Right atrium auricular region (tissue), 2 donors: ENCODE measurements at regions not wholly inside any gene's neighbourhood (a gene's known extent, or its start where the extent isn't known, plus 50 kb on each side); places are given as distances from the start of the nearest gene placed in this dataset.

Experiments
- DNase-seq: peaks from one replicate; pipeline ENCODE4 v3.0.0-alpha.2; 2019; ENCODE audit warnings: low spot score
- H3K27ac ChIP-seq, 2 donors: fragments of 200-600 bp; sonication (generic); 1 replicate in 1 of 2; 2 replicates in 1 of 2; pipeline ENCODE4 v1.5.1; 2016 to 2019
- H3K27me3 ChIP-seq, 2 donors: fragments of 200-600 bp; sonication (generic); one replicate each; pipeline versions ENCODE4 v1.5.1 to v1.6.0; 2017 to 2019
- H3K36me3 ChIP-seq: fragments of 200-600 bp; sonication (generic); one replicate; pipeline ENCODE4 v1.5.1; 2016
- H3K4me1 ChIP-seq, 2 donors: fragments of 200-600 bp; sonication (generic); one replicate each; pipeline versions ENCODE4 v1.5.1 to v1.6.0; 2017 to 2019
- H3K4me3 ChIP-seq, 2 donors: fragments of 200-600 bp; sonication (generic); 1 replicate in 1 of 2; 2 replicates in 1 of 2; pipeline ENCODE4 v1.5.1; 2017 to 2019; ENCODE audit warnings: mild to moderate bottlenecking in 1 of 2, moderate library complexity in 1 of 2
- H3K9me3 ChIP-seq, 2 donors: fragments of 200-600 bp; sonication (generic); one replicate each; pipeline ENCODE4 v1.5.1; 2019
- TF ChIP-seq, protein P1 (sequence below), 2 donors: fragments of 200-600 bp; sonication (generic); IDR thresholded peaks; one replicate each; pipeline ENCODE4 v1.5.1; 2019; ENCODE audit warnings: antibody characterized with exemption in 2 of 2

DNA sequence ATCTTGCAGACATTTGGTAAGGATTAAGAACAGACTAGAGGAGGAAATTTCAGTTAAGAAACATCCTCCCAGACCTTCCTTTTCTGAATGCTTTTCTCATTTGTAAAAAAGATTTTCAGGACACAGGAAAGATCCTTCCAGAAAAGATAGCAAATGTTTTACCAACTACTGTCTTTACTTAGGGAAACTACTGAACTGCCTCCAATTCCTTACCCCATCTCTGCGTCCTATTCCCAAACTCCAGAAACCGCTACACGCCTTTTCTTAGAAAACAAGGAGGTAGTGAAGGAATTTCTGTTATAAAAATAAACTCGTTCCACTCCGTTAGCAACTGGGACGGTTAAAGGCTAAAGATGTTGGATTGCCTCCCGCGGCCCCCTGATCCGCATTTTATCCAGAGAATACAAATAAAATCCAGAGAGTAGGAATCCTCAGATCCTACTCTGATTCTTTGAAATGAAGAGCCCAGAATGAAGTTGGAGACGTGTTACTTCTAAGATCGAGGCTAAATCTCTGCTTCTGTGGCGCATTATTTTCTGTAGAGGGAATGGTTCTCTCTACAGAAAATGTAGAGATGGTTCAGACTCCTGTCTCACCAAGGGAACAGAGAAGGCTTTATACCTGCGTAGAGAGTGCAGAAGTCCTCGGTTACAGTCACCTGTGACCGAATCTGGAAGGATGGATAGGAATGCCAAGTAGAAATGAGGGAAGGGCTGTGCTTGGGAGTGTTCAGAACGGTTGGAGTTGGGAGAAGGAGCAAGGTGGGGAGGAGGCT lies 133.0 kb downstream of the GPX5 start:
- H3K4me3 ChIP-seq = peak overlapping the region; percentile 30 to 42
- peaks cover 0 to 3% of the 10 kb centered on the region in 2 donors for H3K4me1 ChIP-seq
- no peaks in the 10 kb centered on the region for H3K27me3 ChIP-seq
- no peak overlapping the region for H3K27ac ChIP-seq
- H3K36me3 ChIP-seq = no peaks in the 10 kb centered on the region
- TF ChIP-seq, protein P1, sequence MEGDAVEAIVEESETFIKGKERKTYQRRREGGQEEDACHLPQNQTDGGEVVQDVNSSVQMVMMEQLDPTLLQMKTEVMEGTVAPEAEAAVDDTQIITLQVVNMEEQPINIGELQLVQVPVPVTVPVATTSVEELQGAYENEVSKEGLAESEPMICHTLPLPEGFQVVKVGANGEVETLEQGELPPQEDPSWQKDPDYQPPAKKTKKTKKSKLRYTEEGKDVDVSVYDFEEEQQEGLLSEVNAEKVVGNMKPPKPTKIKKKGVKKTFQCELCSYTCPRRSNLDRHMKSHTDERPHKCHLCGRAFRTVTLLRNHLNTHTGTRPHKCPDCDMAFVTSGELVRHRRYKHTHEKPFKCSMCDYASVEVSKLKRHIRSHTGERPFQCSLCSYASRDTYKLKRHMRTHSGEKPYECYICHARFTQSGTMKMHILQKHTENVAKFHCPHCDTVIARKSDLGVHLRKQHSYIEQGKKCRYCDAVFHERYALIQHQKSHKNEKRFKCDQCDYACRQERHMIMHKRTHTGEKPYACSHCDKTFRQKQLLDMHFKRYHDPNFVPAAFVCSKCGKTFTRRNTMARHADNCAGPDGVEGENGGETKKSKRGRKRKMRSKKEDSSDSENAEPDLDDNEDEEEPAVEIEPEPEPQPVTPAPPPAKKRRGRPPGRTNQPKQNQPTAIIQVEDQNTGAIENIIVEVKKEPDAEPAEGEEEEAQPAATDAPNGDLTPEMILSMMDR (IDR thresholded peaks at IDR 0.05) = no peak
- H3K9me3 ChIP-seq = no peaks in the 10 kb centered on the region
- no peak for DNase-seq

DNA sequence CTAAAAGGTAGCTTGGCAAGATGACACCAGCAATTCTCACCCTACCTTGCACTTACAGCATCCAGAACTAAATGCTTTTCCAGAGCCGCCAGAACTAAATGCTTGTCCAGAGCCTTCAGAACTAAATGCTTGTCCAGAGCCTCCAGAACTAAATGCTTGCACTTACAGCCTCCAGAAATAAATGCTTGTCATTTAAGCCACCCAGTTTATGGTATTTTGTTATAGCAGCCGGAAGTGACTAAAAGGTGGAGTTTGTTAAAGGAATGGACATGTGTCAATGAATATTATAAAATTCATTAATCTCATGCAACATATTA lies 133.5 kb downstream of the GPX5 start:
- Histone ChIP-seq H3K27me3 (no peaks in the 10 kb centered on the region), H3K9me3 (no peaks in the 10 kb centered on the region), H3K4me3 (peak overlapping the region; percentile 30 to 42), H3K4me1 (peaks cover 0 to 3% of the 10 kb centered on the region in 2 donors), H3K27ac (no peak overlapping the region), H3K36me3 (no peaks in the 10 kb centered on the region)
- TF ChIP-seq, protein P1 (IDR thresholded peaks at IDR 0.05) = no peak
- DNase-seq = no peak

DNA sequence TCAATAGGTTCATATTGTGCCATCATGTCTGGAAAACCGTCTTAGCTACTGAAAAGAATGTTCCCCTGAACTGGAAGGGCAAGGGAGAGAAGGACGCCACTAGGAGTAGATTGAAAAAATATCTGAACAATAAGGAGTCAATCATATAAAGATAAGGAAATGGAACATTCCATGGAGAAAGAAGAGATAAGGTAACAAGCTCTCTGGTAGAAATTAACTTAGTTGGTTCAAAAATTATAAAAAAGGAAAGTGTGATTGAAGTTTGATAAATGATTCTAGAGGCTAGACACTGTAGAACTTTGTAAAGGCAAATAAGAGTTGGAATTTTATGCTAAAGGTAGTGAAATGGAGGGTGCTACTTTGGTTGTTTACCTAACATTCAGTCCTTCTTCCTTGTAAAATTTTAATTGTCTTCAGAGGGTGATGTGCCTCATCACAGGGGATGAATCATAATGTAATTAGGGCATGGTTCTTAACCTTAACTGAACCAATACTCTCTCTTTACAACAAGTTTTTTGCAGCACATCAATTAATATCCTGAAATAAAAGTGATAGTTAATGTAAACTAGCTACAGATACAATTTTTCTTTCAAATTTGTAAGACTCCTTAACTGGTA lies 135.5 kb downstream of the GPX5 start:
- Histone ChIP-seq H3K4me3 (no peak overlapping the region), H3K27me3 (no peaks in the 10 kb centered on the region), H3K9me3 (no peaks in the 10 kb centered on the region), H3K27ac (no peak overlapping the region), H3K4me1 (peaks cover 0 to 3% of the 10 kb centered on the region in 2 donors), H3K36me3 (no peaks in the 10 kb centered on the region)
- TF ChIP-seq, protein P1 (IDR thresholded peaks at IDR 0.05) = no peak
- DNase-seq = no peak

DNA sequence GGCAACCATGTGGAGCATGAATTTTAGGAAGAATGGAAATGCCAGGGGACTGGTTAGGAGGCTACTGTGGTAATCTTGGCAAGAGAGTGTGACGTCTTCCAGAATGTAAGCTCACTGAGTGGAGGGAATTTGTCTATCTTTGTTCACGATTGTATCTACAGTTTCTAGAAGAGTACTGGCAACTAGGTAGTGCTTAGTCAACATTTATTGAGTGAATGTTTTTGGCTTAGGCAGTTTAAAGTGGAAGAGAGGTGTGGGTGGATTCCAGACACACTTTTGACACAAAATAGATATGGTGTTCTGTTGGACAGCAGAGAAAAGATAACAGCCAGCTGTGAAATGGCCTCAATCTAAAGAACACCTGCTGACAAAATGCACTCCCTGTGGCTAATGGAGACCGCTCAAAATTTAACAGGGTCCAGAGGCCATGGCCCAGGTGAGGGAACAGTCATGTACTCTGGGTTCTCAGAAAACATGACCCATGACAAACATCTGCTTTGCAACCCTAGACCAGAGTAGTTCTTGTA lies 139.3 kb downstream of the GPX5 start:
- Histone ChIP-seq H3K9me3 (no peaks in the 10 kb centered on the region), H3K4me1 (no peaks in the 10 kb centered on the region), H3K27ac (no peak overlapping the region), H3K4me3 (no peak overlapping the region), H3K27me3 (no peaks in the 10 kb centered on the region), H3K36me3 (no peaks in the 10 kb centered on the region)
- DNase-seq = no peak
- TF ChIP-seq, protein P1 (IDR thresholded peaks at IDR 0.05) = no peak

DNA sequence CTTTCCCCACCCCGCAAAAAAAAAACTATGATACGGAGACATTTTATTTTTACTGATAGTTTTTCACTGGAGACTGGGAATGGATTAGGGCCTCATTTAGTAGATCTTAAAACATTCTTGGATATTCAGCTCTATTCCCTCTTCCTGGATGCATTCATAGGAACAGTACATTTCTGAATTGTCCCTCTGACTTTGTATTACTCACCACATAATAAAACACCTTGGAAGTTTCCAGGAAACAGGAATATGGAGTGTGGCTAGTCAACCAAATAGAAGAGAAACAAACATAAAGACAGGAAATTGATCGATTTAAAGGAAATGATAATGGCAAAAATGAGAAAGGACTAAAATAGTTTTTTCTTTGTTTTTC lies 147.7 kb downstream of the GPX5 start:
- no peak for DNase-seq
- TF ChIP-seq, protein P1 (IDR thresholded peaks at IDR 0.05) = no peak
- Histone ChIP-seq H3K27me3 (no peaks in the 10 kb centered on the region), H3K4me1 (peaks cover 0 to 10% of the 10 kb centered on the region in 2 donors), H3K4me3 (no peak overlapping the region), H3K9me3 (no peaks in the 10 kb centered on the region), H3K36me3 (no peaks in the 10 kb centered on the region), H3K27ac (no peak overlapping the region)
